ENCODE measurements at regions not wholly inside any gene's neighbourhood (a gene's known extent, or its start where the extent isn't known, plus 50 kb on each side); places are given as distances from the start of the nearest gene placed in this dataset.
A peak's percentile ranks its signal among the peaks of the same experiment; 100 is the strongest.

DNA sequence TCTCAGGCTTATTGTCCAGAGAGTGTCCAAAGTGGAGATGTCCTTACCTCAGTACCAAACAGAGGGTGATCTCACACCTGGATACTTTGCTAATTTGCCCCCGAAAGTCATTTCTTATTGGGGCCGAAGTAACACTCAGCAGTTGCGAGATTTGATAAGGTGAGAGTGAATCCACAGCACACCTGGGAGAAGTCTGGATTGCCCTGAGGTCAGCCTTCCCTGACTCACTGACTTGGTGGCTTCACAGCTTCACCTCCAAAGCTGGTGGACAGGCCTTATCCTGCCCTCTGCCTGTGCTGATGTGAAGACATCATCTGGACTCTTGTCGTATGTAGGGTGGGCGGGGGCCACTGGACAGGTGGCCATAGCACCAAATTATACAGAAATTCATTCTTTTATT is 101.9 kb upstream of the ARMC2 start:
- H3K4me3 ChIP-seq (ENCODE audit: control insufficient read depth, low read depth, low read length), result no peak overlapping the region
- no peak for TF ChIP-seq CTCF (IDR thresholded peaks at IDR 0.05; ENCODE audit: control insufficient read depth, insufficient read depth, low read depth, low read length, missing control alignments)
- DNase-seq (ENCODE audit: low read depth), result no peak

GRCh38 chr6:108746836-108747575 is 101.2 kb upstream of the ARMC2 start:
- DNase-seq (ENCODE audit: low read depth), result no peak
- no peak overlapping the region for H3K4me3 ChIP-seq (ENCODE audit: control insufficient read depth, low read depth, low read length)
- no peak for TF ChIP-seq CTCF (IDR thresholded peaks at IDR 0.05; ENCODE audit: control insufficient read depth, insufficient read depth, low read depth, low read length, missing control alignments)

DNA sequence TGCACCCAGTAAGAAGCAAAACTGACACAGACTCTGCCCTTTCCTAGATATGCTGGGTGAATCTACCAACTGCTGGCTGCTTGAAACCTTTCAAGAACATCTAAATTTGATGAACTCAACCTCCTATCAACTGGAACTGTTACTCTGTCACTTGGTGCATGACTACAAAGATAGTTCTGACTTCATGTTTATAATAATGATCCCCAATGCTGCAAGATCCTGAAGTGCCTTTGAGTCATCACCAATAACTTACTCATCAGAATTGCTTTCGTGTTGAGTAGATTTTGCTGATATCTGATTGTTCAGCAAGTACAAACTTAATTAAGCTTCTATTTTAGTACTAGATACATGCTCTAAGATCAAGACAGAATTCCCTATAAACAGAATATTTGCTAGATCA is 100.2 kb upstream of the ARMC2 start:
- DNase-seq (ENCODE audit: low read depth), result peak; percentile 35
- no peak overlapping the region for H3K4me3 ChIP-seq (ENCODE audit: control insufficient read depth, low read depth, low read length)
- TF ChIP-seq CTCF (IDR thresholded peaks at IDR 0.05; ENCODE audit: control insufficient read depth, insufficient read depth, low read depth, low read length, missing control alignments), result no peak

DNA sequence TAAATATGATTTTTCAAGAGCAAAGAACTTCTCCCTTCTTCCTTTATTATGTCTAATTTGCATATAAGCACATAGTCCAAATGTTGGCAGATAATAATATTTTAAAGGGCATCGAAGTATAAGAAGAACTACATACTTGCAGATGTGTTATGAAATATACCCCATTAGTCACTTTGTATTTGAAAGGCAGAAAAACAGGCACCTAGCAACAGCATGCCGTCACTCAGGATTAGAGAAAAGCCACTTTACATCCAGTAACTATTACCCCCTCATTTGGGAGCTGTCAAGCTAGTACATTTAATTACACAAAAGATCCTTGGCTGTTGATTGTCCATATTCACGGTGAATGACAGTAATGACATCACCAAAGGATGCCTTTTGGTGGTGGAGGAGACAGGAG is 99.3 kb upstream of the ARMC2 start:
- DNase-seq (ENCODE audit: low read depth), result no peak
- no peak overlapping the region for H3K4me3 ChIP-seq (ENCODE audit: control insufficient read depth, low read depth, low read length)
- TF ChIP-seq CTCF (IDR thresholded peaks at IDR 0.05; ENCODE audit: control insufficient read depth, insufficient read depth, low read depth, low read length, missing control alignments), result no peak

- peak; percentile 90 for DNase-seq (ENCODE audit: low read depth)
- TF ChIP-seq CTCF (IDR thresholded peaks at IDR 0.05; ENCODE audit: control insufficient read depth, insufficient read depth, low read depth, low read length, missing control alignments), result no peak
- H3K4me3 ChIP-seq (ENCODE audit: control insufficient read depth, low read depth, low read length), result no peak overlapping the region
Observed at GRCh38 chr6:108750801-108751200, 97.4 kb upstream of the ARMC2 start.

GRCh38 chr6:108751282-108751681 is 96.9 kb upstream of the ARMC2 start:
- no peak for DNase-seq (ENCODE audit: low read depth)
- no peak overlapping the region for H3K4me3 ChIP-seq (ENCODE audit: control insufficient read depth, low read depth, low read length)
- TF ChIP-seq CTCF (IDR thresholded peaks at IDR 0.05; ENCODE audit: control insufficient read depth, insufficient read depth, low read depth, low read length, missing control alignments), result no peak
